ENCODE measurements at regions not wholly inside any gene's neighbourhood (a gene's known extent, or its start where the extent isn't known, plus 50 kb on each side); places are given as distances from the start of the nearest gene placed in this dataset.

DNA sequence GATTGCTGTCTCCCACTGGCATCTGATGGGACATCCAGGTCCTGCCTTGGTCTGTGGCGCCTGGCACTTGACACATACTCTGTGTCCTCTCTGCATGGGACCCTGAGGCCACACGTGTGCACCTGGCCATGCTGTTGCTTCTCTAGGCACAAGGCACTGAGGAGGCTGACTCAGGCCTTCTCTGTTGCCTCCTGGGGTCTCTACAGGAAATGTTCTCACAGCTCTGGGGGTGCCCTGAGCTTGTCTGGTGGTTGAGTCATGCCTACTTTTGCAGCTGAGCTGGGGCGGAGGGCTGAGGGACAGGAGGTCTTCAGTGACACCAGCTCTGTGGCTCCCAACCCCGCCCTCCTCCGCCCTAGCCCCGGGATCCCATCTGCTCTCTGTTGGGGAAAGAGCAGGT, 207.0 kb upstream of the HS6ST1 start:
- H3K9me3 ChIP-seq (ENCODE audit: low read depth), result no peaks in the 10 kb centered on the region
- H2AFZ ChIP-seq, result no peak overlapping the region
- no peaks in the 10 kb centered on the region for H3K36me3 ChIP-seq (replicated peaks; ENCODE audit: insufficient read depth, low read depth)
- 96% methylated on average over 6 of the region's 6 CpGs for WGBS (ENCODE audit: low lambda C conversion rate, missing lambda C conversion rate)
- H4K20me1 ChIP-seq (ENCODE audit: insufficient read depth, poor library complexity, severe bottlenecking), result no peaks in the 10 kb centered on the region
- no peak overlapping the region for H3K27ac ChIP-seq
- H3K4me2 ChIP-seq, result no peak overlapping the region
- H3K79me2 ChIP-seq, result no peaks in the 10 kb centered on the region
- TF ChIP-seq, protein P1, sequence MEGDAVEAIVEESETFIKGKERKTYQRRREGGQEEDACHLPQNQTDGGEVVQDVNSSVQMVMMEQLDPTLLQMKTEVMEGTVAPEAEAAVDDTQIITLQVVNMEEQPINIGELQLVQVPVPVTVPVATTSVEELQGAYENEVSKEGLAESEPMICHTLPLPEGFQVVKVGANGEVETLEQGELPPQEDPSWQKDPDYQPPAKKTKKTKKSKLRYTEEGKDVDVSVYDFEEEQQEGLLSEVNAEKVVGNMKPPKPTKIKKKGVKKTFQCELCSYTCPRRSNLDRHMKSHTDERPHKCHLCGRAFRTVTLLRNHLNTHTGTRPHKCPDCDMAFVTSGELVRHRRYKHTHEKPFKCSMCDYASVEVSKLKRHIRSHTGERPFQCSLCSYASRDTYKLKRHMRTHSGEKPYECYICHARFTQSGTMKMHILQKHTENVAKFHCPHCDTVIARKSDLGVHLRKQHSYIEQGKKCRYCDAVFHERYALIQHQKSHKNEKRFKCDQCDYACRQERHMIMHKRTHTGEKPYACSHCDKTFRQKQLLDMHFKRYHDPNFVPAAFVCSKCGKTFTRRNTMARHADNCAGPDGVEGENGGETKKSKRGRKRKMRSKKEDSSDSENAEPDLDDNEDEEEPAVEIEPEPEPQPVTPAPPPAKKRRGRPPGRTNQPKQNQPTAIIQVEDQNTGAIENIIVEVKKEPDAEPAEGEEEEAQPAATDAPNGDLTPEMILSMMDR (IDR thresholded peaks at IDR 0.05; ENCODE audit: poor library complexity), result no peak
- TF ChIP-seq EZH2 (IDR thresholded peaks at IDR 0.05; ENCODE audit: borderline replicate concordance) (no peak), EZH2phosphoT487 (IDR thresholded peaks at IDR 0.05; ENCODE audit: low read depth, severe bottlenecking, unreplicated experiment) (no peak)
- DNase-seq (ENCODE audit: low spot score), result no peak
- H3K27me3 ChIP-seq, result no peaks in the 10 kb centered on the region
- no peaks in the 10 kb centered on the region for H3K9me2 ChIP-seq (replicated peaks; ENCODE audit: insufficient read depth)
- H3K4me3 ChIP-seq, result no peak overlapping the region
- H3K4me1 ChIP-seq (ENCODE audit: insufficient read depth), result no peaks in the 10 kb centered on the region

DNA sequence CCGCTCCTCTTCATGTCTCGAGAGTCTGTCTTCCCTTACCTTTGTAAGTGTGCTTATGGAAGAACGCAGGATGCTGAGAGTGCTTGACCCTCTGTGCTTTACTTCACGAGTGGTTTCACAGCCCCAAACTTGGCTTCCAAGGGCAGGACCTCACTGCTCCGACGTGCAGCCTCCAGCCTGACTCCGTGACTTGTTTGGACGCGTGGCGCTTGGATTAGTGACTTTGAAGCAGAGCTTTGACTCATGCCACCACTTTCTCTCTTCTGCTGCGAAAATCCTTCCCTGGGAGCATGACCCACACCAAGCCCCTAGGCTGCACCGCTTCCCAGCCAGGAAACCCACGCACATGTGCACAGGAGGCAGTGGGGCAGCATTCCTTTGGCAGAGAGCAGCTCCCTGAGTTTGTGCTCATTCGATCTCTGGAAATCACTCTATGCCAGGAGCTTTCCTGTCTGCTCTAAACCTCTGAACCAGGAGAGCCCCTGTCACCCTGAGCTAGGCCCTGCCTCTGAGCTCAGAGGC, 207.8 kb upstream of the HS6ST1 start:
- 80% methylated on average over 14 of the region's 14 CpGs for WGBS (ENCODE audit: low lambda C conversion rate, missing lambda C conversion rate)

DNA sequence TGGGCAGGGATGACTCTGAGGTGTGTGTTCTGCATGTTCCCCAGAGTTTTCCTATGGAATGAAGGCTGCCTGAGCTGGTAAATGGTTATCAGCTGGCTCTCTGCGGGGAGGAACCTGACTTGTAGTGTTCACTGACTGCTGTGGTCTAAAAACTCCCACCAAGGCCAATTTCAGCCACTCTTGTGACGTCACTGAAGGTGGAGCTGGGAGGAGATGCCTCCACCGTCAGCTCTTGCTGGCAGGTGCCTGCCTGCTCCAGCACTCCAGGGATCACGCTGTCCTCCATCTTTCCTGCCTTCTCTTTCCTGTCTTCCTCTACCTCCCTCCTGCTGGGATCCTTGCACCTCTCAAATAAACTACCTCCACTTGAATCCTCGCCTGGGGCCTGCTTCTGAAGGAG, 209.5 kb upstream of the HS6ST1 start:
- H3K27ac ChIP-seq, result no peak overlapping the region
- no peak for DNase-seq (ENCODE audit: low spot score)
- WGBS (ENCODE audit: low lambda C conversion rate, missing lambda C conversion rate), result 88% methylated on average over 5 of the region's 5 CpGs
- H3K4me2 ChIP-seq, result no peak overlapping the region
- H3K27me3 ChIP-seq, result no peaks in the 10 kb centered on the region
- no peaks in the 10 kb centered on the region for H3K9me2 ChIP-seq (replicated peaks; ENCODE audit: insufficient read depth)
- H2AFZ ChIP-seq, result no peak overlapping the region
- H3K4me1 ChIP-seq (ENCODE audit: insufficient read depth), result no peaks in the 10 kb centered on the region
- no peak for TF ChIP-seq EZH2phosphoT487 (IDR thresholded peaks at IDR 0.05; ENCODE audit: low read depth, severe bottlenecking, unreplicated experiment)
- TF ChIP-seq, protein P1 (IDR thresholded peaks at IDR 0.05; ENCODE audit: poor library complexity), result no peak
- TF ChIP-seq EZH2 (IDR thresholded peaks at IDR 0.05; ENCODE audit: borderline replicate concordance), result no peak
- no peaks in the 10 kb centered on the region for H3K79me2 ChIP-seq
- H3K4me3 ChIP-seq, result no peak overlapping the region
- H3K36me3 ChIP-seq (replicated peaks; ENCODE audit: insufficient read depth, low read depth), result no peaks in the 10 kb centered on the region
- H4K20me1 ChIP-seq (ENCODE audit: insufficient read depth, poor library complexity, severe bottlenecking), result no peaks in the 10 kb centered on the region
- H3K9me3 ChIP-seq (ENCODE audit: low read depth), result no peaks in the 10 kb centered on the region

More for the DNA sequence above, 207.8 kb upstream of the HS6ST1 start:
- Histone ChIP-seq H3K27ac (no peak overlapping the region), H3K4me1 (ENCODE audit: insufficient read depth) (no peaks in the 10 kb centered on the region), H4K20me1 (ENCODE audit: insufficient read depth, poor library complexity, severe bottlenecking) (no peaks in the 10 kb centered on the region), H3K36me3 (replicated peaks; ENCODE audit: insufficient read depth, low read depth) (no peaks in the 10 kb centered on the region), H3K9me2 (replicated peaks; ENCODE audit: insufficient read depth) (no peaks in the 10 kb centered on the region), H3K79me2 (no peaks in the 10 kb centered on the region), H3K4me3 (no peak overlapping the region), H3K4me2 (no peak overlapping the region), H2AFZ (no peak overlapping the region), H3K27me3 (no peaks in the 10 kb centered on the region), H3K9me3 (ENCODE audit: low read depth) (no peaks in the 10 kb centered on the region)
- DNase-seq (ENCODE audit: low spot score), result no peak
- TF ChIP-seq EZH2phosphoT487 (IDR thresholded peaks at IDR 0.05; ENCODE audit: low read depth, severe bottlenecking, unreplicated experiment), result no peak
- TF ChIP-seq, protein P1 (IDR thresholded peaks at IDR 0.05; ENCODE audit: poor library complexity), result no peak
- TF ChIP-seq EZH2 (IDR thresholded peaks at IDR 0.05; ENCODE audit: borderline replicate concordance), result no peak
